ENCODE measurements at regions not wholly inside any gene's neighbourhood (a gene's known extent, or its start where the extent isn't known, plus 50 kb on each side); places are given as distances from the start of the nearest gene placed in this dataset.

- TF ChIP-seq POLR2A (IDR thresholded peaks at IDR 0.05) (no peak), CTCF (IDR thresholded peaks at IDR 0.05 in 4 of 5, conservative IDR thresholded peaks at IDR 0.05 in 1 of 5) (no peak)
Observed at GRCh38 chr19:27764186-27764804, 1448.7 kb downstream of the UQCRFS1 start.

Data from gastrocnemius medialis (tissue), 4 donors.